OCI-LY1 (cell line): ENCODE measurements at regions not wholly inside any gene's neighbourhood (a gene's known extent, or its start where the extent isn't known, plus 50 kb on each side); places are given as distances from the start of the nearest gene placed in this dataset.

Experiments used
- H2AFZ ChIP-seq: fragments of 200-600 bp; sonication (generic), shearing (Covaris generic); 2 replicates; pipeline ENCODE4 v1.6.0; 2014; ENCODE audit warnings: antibody characterized with exemption, mild to moderate bottlenecking, low read length
- H3F3A ChIP-seq: fragments of 200-600 bp; sonication (generic), shearing (Covaris generic); 2 replicates; pipeline ENCODE4 v1.6.0; 2014; ENCODE audit warnings: mild to moderate bottlenecking, antibody characterized with exemption, low read length, moderate library complexity; ENCODE audit not compliant: insufficient read depth
- H3K27ac ChIP-seq: fragments of 200-600 bp; sonication (generic); 2 replicates; pipeline ENCODE4 v1.5.1; 2014; ENCODE audit warnings: low read length, mixed run types, mild to moderate bottlenecking, low read depth; ENCODE audit not compliant: poor library complexity, severe bottlenecking
- H3K27me3 ChIP-seq: fragments of 200-600 bp; sonication (generic); 2 replicates; pipeline ENCODE4 v1.6.0; 2014; ENCODE audit warnings: antibody characterized with exemption, mild to moderate bottlenecking, low read length, moderate library complexity; ENCODE audit not compliant: insufficient read depth
- H3K36me3 ChIP-seq: fragments of 200-600 bp; sonication (generic); 2 replicates; pipeline ENCODE4 v1.6.1; 2014; ENCODE audit warnings: mild to moderate bottlenecking, antibody characterized with exemption, low read length, moderate library complexity, mixed read lengths; ENCODE audit not compliant: insufficient read depth
- H3K4me1 ChIP-seq: fragments of 200-600 bp; sonication (generic); 2 replicates; pipeline ENCODE4 v1.5.1; 2014; ENCODE audit warnings: mild to moderate bottlenecking, low read length, moderate library complexity; ENCODE audit not compliant: insufficient read depth, severe bottlenecking
- H3K4me2 ChIP-seq: fragments of 200-600 bp; sonication (generic), shearing (Covaris generic); 2 replicates; pipeline ENCODE4 v1.6.1; 2014; ENCODE audit warnings: low read length
- H3K4me3 ChIP-seq: fragments of 200-600 bp; sonication (generic); 2 replicates; pipeline ENCODE4 v1.5.1; 2014; ENCODE audit warnings: low read length, low read depth, mild to moderate bottlenecking, mixed read lengths; ENCODE audit not compliant: poor library complexity, severe bottlenecking
- H3K79me2 ChIP-seq: fragments of 200-600 bp; shearing (Covaris generic); 2 replicates; pipeline ENCODE4 v1.6.1; 2016; ENCODE audit warnings: mixed run types, low read length, mixed read lengths; ENCODE audit not compliant: insufficient read depth
- H3K9ac ChIP-seq: fragments of 200-600 bp; sonication (generic), shearing (Covaris generic); 2 replicates; pipeline ENCODE4 v1.6.1; 2014; ENCODE audit warnings: mild to moderate bottlenecking, low read length, mixed read lengths
- H3K9me2 ChIP-seq: fragments of 200-600 bp; sonication (generic), shearing (Covaris generic); 2 replicates; pipeline ENCODE4 v1.6.1; 2014; ENCODE audit warnings: low read depth, mild to moderate bottlenecking, low read length, mixed read lengths
- H3K9me3 ChIP-seq: fragments of 200-600 bp; shearing (Covaris generic); 2 replicates; pipeline ENCODE4 v1.6.1; 2014; ENCODE audit warnings: low read length, mixed read lengths
- H4K20me1 ChIP-seq: fragments of 200-600 bp; sonication (generic), shearing (Covaris generic); 2 replicates; pipeline ENCODE4 v1.6.0; 2016; ENCODE audit warnings: mild to moderate bottlenecking, low read length; ENCODE audit not compliant: insufficient read depth
- EZH2 ChIP-seq: fragments of 200-600 bp; sonication (generic), shearing (Covaris generic); IDR thresholded peaks from 2 replicates; pipeline ENCODE4 v1.8.0; 2017; ENCODE audit warnings: borderline replicate concordance, mixed run types, mild to moderate bottlenecking, antibody characterized with exemption, low read length, moderate library complexity, mixed read lengths
- TF ChIP-seq, protein P1 (sequence below): fragments of 200-600 bp; sonication (generic), shearing (Covaris generic); IDR thresholded peaks from 2 replicates; pipeline ENCODE4 v1.5.1; 2017; ENCODE audit warnings: mild to moderate bottlenecking, antibody characterized with exemption, low read length, moderate library complexity, mixed read lengths

DNA sequence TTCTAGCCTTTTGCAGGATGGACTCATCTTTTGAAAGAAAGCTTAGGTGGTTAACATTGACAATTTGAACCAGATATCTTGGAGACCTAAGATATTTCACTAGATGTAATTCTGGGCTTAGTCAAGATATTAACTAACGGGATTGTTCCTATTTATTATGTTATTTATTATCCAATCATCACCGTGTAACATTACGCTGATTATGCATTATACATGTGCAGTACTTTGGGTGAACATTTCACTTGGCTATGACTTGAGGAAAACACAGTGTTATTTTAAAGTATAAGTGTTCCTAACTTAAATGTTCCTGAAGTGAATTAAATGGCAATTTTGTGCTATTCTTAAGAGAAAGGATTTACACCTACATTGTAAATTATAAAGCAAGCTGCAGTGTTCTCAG lies 574.5 kb upstream of the KCNMB2 start:
- Histone ChIP-seq H3K36me3 (no peaks in the 10 kb centered on the region), H3K79me2 (no peaks in the 10 kb centered on the region), H3K4me1 (no peaks in the 10 kb centered on the region), H2AFZ (no peak overlapping the region), H3K9ac (no peak overlapping the region), H3K27ac (no peak overlapping the region), H4K20me1 (no peaks in the 10 kb centered on the region), H3K9me3 (no peaks in the 10 kb centered on the region), H3K4me3 (no peak overlapping the region), H3K4me2 (no peak overlapping the region), H3K27me3 (no peaks in the 10 kb centered on the region), H3K9me2 (no peaks in the 10 kb centered on the region), H3F3A (no peaks in the 10 kb centered on the region)
- TF ChIP-seq EZH2: no peak
- TF ChIP-seq, protein P1, sequence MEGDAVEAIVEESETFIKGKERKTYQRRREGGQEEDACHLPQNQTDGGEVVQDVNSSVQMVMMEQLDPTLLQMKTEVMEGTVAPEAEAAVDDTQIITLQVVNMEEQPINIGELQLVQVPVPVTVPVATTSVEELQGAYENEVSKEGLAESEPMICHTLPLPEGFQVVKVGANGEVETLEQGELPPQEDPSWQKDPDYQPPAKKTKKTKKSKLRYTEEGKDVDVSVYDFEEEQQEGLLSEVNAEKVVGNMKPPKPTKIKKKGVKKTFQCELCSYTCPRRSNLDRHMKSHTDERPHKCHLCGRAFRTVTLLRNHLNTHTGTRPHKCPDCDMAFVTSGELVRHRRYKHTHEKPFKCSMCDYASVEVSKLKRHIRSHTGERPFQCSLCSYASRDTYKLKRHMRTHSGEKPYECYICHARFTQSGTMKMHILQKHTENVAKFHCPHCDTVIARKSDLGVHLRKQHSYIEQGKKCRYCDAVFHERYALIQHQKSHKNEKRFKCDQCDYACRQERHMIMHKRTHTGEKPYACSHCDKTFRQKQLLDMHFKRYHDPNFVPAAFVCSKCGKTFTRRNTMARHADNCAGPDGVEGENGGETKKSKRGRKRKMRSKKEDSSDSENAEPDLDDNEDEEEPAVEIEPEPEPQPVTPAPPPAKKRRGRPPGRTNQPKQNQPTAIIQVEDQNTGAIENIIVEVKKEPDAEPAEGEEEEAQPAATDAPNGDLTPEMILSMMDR: no peak

- H3F3A ChIP-seq: no peaks in the 10 kb centered on the region
- H2AFZ ChIP-seq: no peak overlapping the region
- no peak overlapping the region for H3K4me2 ChIP-seq
- no peaks in the 10 kb centered on the region for H3K9me3 ChIP-seq
- H3K79me2 ChIP-seq: no peaks in the 10 kb centered on the region
- H3K9ac ChIP-seq: no peak overlapping the region
- no peaks in the 10 kb centered on the region for H3K9me2 ChIP-seq
- no peaks in the 10 kb centered on the region for H3K4me1 ChIP-seq
- H4K20me1 ChIP-seq: no peaks in the 10 kb centered on the region
- no peak for TF ChIP-seq EZH2
- TF ChIP-seq, protein P1: no peak
- H3K36me3 ChIP-seq: no peaks in the 10 kb centered on the region
- H3K4me3 ChIP-seq: no peak overlapping the region
- H3K27me3 ChIP-seq: no peaks in the 10 kb centered on the region
- no peak overlapping the region for H3K27ac ChIP-seq
Observed at GRCh38 chr3:177966493-177966892, 569.7 kb upstream of the KCNMB2 start.

- Histone ChIP-seq H3F3A (no peaks in the 10 kb centered on the region), H3K9me2 (no peaks in the 10 kb centered on the region), H2AFZ (no peak overlapping the region), H3K79me2 (no peaks in the 10 kb centered on the region), H3K27ac (no peak overlapping the region), H3K4me3 (no peak overlapping the region), H4K20me1 (no peaks in the 10 kb centered on the region), H3K27me3 (no peaks in the 10 kb centered on the region), H3K9ac (no peak overlapping the region), H3K4me2 (no peak overlapping the region), H3K36me3 (no peaks in the 10 kb centered on the region), H3K9me3 (no peaks in the 10 kb centered on the region), H3K4me1 (no peaks in the 10 kb centered on the region)
- TF ChIP-seq EZH2: no peak
- TF ChIP-seq, protein P1: no peak
Observed at GRCh38 chr3:177968891-177969290, 567.3 kb upstream of the KCNMB2 start.
